HAP-1 (cell line): ENCODE measurements at regions not wholly inside any gene's neighbourhood (a gene's known extent, or its start where the extent isn't known, plus 50 kb on each side); places are given as distances from the start of the nearest gene placed in this dataset.

Experiments used
- DNase-seq, 2 experiments: peaks; one replicate each; pipeline ENCODE4 v3.0.0-alpha.2; 2016 to 2020; ENCODE audit warnings: low spot score in 2 of 2
- H3K27me3 ChIP-seq: fragments of 250-450 bp; sonication (Bioruptor Pico); 2 replicates; pipeline ENCODE4 v1.5.1; 2020; ENCODE audit warnings: low read depth, mild to moderate bottlenecking, moderate library complexity
- H3K36me3 ChIP-seq: fragments of 250-450 bp; sonication (Bioruptor Pico); replicated peaks from 2 replicates; pipeline ENCODE4 v1.5.1; 2020; ENCODE audit warnings: mild to moderate bottlenecking
- H3K4me1 ChIP-seq: fragments of 250-450 bp; sonication (Bioruptor Pico); 2 replicates; pipeline ENCODE4 v1.5.1; 2020; ENCODE audit warnings: mild to moderate bottlenecking
- H3K4me3 ChIP-seq: fragments of 250-450 bp; sonication (Bioruptor Pico); 2 replicates; pipeline ENCODE4 v1.5.1; 2020; ENCODE audit warnings: mild to moderate bottlenecking, moderate library complexity
- H3K9me3 ChIP-seq: fragments of 250-450 bp; sonication (Bioruptor Pico); 2 replicates; pipeline ENCODE4 v1.5.1; 2020; ENCODE audit warnings: mild to moderate bottlenecking, moderate library complexity
- in situ Hi-C: fragments of 300-500 bp; cut with MboI; formaldehyde crosslinking; loops from 3 replicates; pipeline ENCODE4 v1.14.3; 2020; ENCODE audit warnings: low sequenced_read_pairs, inconsistent platforms, mixed read lengths

- Histone ChIP-seq H3K4me1 (peaks cover 11% of the 10 kb centered on the region), H3K9me3 (no peaks in the 10 kb centered on the region), H3K27me3 (no peaks in the 10 kb centered on the region), H3K36me3 (no peaks in the 10 kb centered on the region), H3K4me3 (no peak overlapping the region)
- in situ Hi-C loops = loop anchor here (25.0 kb wide), 1 partner anchor 216 kb away; no protein-coding TSS in a partner anchor
- no peak for DNase-seq
These were observed 74.5 kb upstream of the PMFBP1 start for GRCh38 chr16:72246423-72246822.

GRCh38 chr16:72244853-72245252 is 72.9 kb upstream of the PMFBP1 start:
- Histone ChIP-seq H3K4me3 (no peak overlapping the region), H3K4me1 (peaks cover 11% of the 10 kb centered on the region), H3K36me3 (no peaks in the 10 kb centered on the region), H3K9me3 (no peaks in the 10 kb centered on the region), H3K27me3 (no peaks in the 10 kb centered on the region)
- no peak for DNase-seq
- in situ Hi-C loops = loop anchor here (25.0 kb wide), 1 partner anchor 217 kb away; no protein-coding TSS in a partner anchor

- in situ Hi-C loops = loop anchor here (25.0 kb wide), 1 partner anchor 219 kb away; no protein-coding TSS in a partner anchor
- Histone ChIP-seq H3K4me3 (no peak overlapping the region), H3K27me3 (no peaks in the 10 kb centered on the region), H3K9me3 (no peaks in the 10 kb centered on the region), H3K4me1 (peaks cover 11% of the 10 kb centered on the region), H3K36me3 (no peaks in the 10 kb centered on the region)
- no peak for DNase-seq
These were observed 71.7 kb upstream of the PMFBP1 start for GRCh38 chr16:72243621-72244020.

- in situ Hi-C loops = loop anchor here (25.0 kb wide), 1 partner anchor 220 kb away; no protein-coding TSS in a partner anchor
- Histone ChIP-seq H3K4me1 (peaks cover 11% of the 10 kb centered on the region), H3K4me3 (no peak overlapping the region), H3K9me3 (no peaks in the 10 kb centered on the region), H3K36me3 (no peaks in the 10 kb centered on the region), H3K27me3 (no peaks in the 10 kb centered on the region)
- no peak for DNase-seq
These were observed 70.8 kb upstream of the PMFBP1 start for GRCh38 chr16:72242757-72243156.

- in situ Hi-C loops = loop anchor here (25.0 kb wide), 1 partner anchor 220 kb away; no protein-coding TSS in a partner anchor
- Histone ChIP-seq H3K9me3 (no peaks in the 10 kb centered on the region), H3K4me3 (no peak overlapping the region), H3K4me1 (peaks cover 11% of the 10 kb centered on the region), H3K27me3 (no peaks in the 10 kb centered on the region), H3K36me3 (no peaks in the 10 kb centered on the region)
- peak; percentile 61 to 75 for DNase-seq
These were observed 70.0 kb upstream of the PMFBP1 start for GRCh38 chr16:72241930-72242329.

- no peaks in the 10 kb centered on the region for H3K9me3 ChIP-seq
- in situ Hi-C loops = loop anchor here (25.0 kb wide), 1 partner anchor 221 kb away; no protein-coding TSS in a partner anchor
- H3K27me3 ChIP-seq = no peaks in the 10 kb centered on the region
- no peak overlapping the region for H3K4me3 ChIP-seq
- peaks cover 14% of the 10 kb centered on the region for H3K4me1 ChIP-seq
- DNase-seq = no peak
- no peaks in the 10 kb centered on the region for H3K36me3 ChIP-seq
These were observed 69.1 kb upstream of the PMFBP1 start for GRCh38 chr16:72241008-72241407.

- H3K36me3 ChIP-seq = no peaks in the 10 kb centered on the region
- in situ Hi-C loops = loop anchor here (25.0 kb wide), 1 partner anchor 222 kb away; no protein-coding TSS in a partner anchor
- no peaks in the 10 kb centered on the region for H3K27me3 ChIP-seq
- H3K4me1 ChIP-seq = peaks cover 14% of the 10 kb centered on the region
- H3K4me3 ChIP-seq = no peak overlapping the region
- no peaks in the 10 kb centered on the region for H3K9me3 ChIP-seq
- no peak for DNase-seq
These were observed 68.5 kb upstream of the PMFBP1 start for GRCh38 chr16:72240466-72240865.

- peaks cover 6% of the 10 kb centered on the region; the same call in 1 of the 2 replicates for H3K4me1 ChIP-seq
- in situ Hi-C loops = loop anchor here (10.0 to 25.0 kb wide), 2 partner anchors 112 to 225 kb away; no protein-coding TSS in a partner anchor
- H3K9me3 ChIP-seq = no peaks in the 10 kb centered on the region
- no peak overlapping the region for H3K4me3 ChIP-seq
- H3K36me3 ChIP-seq = no peaks in the 10 kb centered on the region
- no peak for DNase-seq
- no peaks in the 10 kb centered on the region for H3K27me3 ChIP-seq
These were observed 64.9 kb upstream of the PMFBP1 start for GRCh38 chr16:72236866-72237265.

- no peak overlapping the region for H3K4me3 ChIP-seq
- in situ Hi-C loops = loop anchor here (10.0 to 25.0 kb wide), 2 partner anchors 110 to 228 kb away; no protein-coding TSS in a partner anchor
- peaks cover 4% of the 10 kb centered on the region; the same call in 1 of the 2 replicates for H3K4me1 ChIP-seq
- no peak for DNase-seq
- no peaks in the 10 kb centered on the region for H3K9me3 ChIP-seq
- H3K36me3 ChIP-seq = no peaks in the 10 kb centered on the region
- H3K27me3 ChIP-seq = no peaks in the 10 kb centered on the region
These were observed 62.4 kb upstream of the PMFBP1 start for GRCh38 chr16:72234387-72234786.

- Histone ChIP-seq H3K9me3 (no peaks in the 10 kb centered on the region), H3K4me3 (no peak overlapping the region), H3K27me3 (peaks cover 3% of the 10 kb centered on the region; the same call in 1 of the 2 replicates), H3K36me3 (no peaks in the 10 kb centered on the region), H3K4me1 (no peaks in the 10 kb centered on the region)
- no peak for DNase-seq
- in situ Hi-C loops = loop anchor here (25.0 kb wide), 1 partner anchor 234 kb away; no protein-coding TSS in a partner anchor
These were observed 56.1 kb upstream of the PMFBP1 start for GRCh38 chr16:72228014-72228413.

GRCh38 chr16:72226136-72226535 is 54.2 kb upstream of the PMFBP1 start:
- Histone ChIP-seq H3K4me3 (no peak overlapping the region), H3K36me3 (no peaks in the 10 kb centered on the region), H3K9me3 (no peaks in the 10 kb centered on the region), H3K4me1 (no peaks in the 10 kb centered on the region), H3K27me3 (peaks cover 3% of the 10 kb centered on the region; the same call in 1 of the 2 replicates)
- no peak for DNase-seq
- in situ Hi-C loops = loop anchor here (25.0 kb wide), 1 partner anchor 236 kb away; no protein-coding TSS in a partner anchor

GRCh38 chr16:72224260-72224768 is 52.4 kb upstream of the PMFBP1 start:
- Histone ChIP-seq H3K36me3 (no peaks in the 10 kb centered on the region), H3K9me3 (no peaks in the 10 kb centered on the region), H3K27me3 (peaks cover 3% of the 10 kb centered on the region; the same call in 1 of the 2 replicates), H3K4me1 (no peaks in the 10 kb centered on the region), H3K4me3 (no peak overlapping the region)
- in situ Hi-C loops = no loop called here
- no peak for DNase-seq

- H3K4me1 ChIP-seq = no peaks in the 10 kb centered on the region
- no peaks in the 10 kb centered on the region for H3K36me3 ChIP-seq
- no peak overlapping the region for H3K4me3 ChIP-seq
- no peaks in the 10 kb centered on the region for H3K9me3 ChIP-seq
- DNase-seq = no peak
- H3K27me3 ChIP-seq = peaks cover 3% of the 10 kb centered on the region; the same call in 1 of the 2 replicates
- in situ Hi-C loops = no loop called here
These were observed 50.5 kb upstream of the PMFBP1 start for GRCh38 chr16:72222503-72222902.
